Smooth muscle cell (in vitro differentiated cells): ENCODE measurements at regions not wholly inside any gene's neighbourhood (a gene's known extent, or its start where the extent isn't known, plus 50 kb on each side); places are given as distances from the start of the nearest gene placed in this dataset.

ENCODE experiments used
- DNase-seq: peaks from one replicate; lab custom pipeline; 2025; ENCODE audit not compliant: unreplicated experiment; lab: John Stamatoyannopoulos, UW
- H2AFZ ChIP-seq: fragments of 200-600 bp; sonication (generic); 2 replicates; pipeline ENCODE4 v1.6.0; 2016; ENCODE audit warnings: antibody characterized with exemption, low read depth, mild to moderate bottlenecking
- H3F3A ChIP-seq: fragments of 200-600 bp; sonication (generic); 2 replicates; pipeline ENCODE4 v1.6.0; 2017; ENCODE audit warnings: antibody characterized with exemption, low read depth
- H3K27ac ChIP-seq: fragments of 200-600 bp; sonication (generic); 2 replicates; pipeline ENCODE4 v1.5.1; 2016; ENCODE audit warnings: low read depth, mild to moderate bottlenecking
- H3K27me3 ChIP-seq: fragments of 200-600 bp; sonication (generic); 2 replicates; pipeline ENCODE4 v1.6.1; 2016; ENCODE audit warnings: low read depth, mild to moderate bottlenecking
- H3K36me3 ChIP-seq: fragments of 200-600 bp; sonication (generic); 2 replicates; pipeline ENCODE4 v1.5.1; 2016; ENCODE audit warnings: low read depth
- H3K4me1 ChIP-seq: fragments of 200-600 bp; sonication (generic); 2 replicates; pipeline ENCODE4 v1.5.1; 2016; ENCODE audit warnings: low read depth
- H3K4me2 ChIP-seq: fragments of 200-600 bp; sonication (generic); 2 replicates; pipeline ENCODE4 v1.6.0; 2016; ENCODE audit warnings: mild to moderate bottlenecking
- H3K4me3 ChIP-seq: fragments of 200-600 bp; sonication (generic); 2 replicates; pipeline ENCODE4 v1.5.1; 2016; ENCODE audit warnings: mild to moderate bottlenecking
- H3K79me2 ChIP-seq: fragments of 200-600 bp; sonication (generic); 2 replicates; pipeline ENCODE4 v1.6.0; 2016; ENCODE audit warnings: low read depth, mild to moderate bottlenecking
- H3K9ac ChIP-seq: fragments of 200-600 bp; sonication (generic); 2 replicates; pipeline ENCODE4 v1.6.0; 2016; ENCODE audit warnings: low read depth
- H3K9me3 ChIP-seq: fragments of 200-600 bp; sonication (generic); replicated peaks from 2 replicates; pipeline ENCODE4 v1.5.1; 2016; ENCODE audit warnings: low read depth
- H4K20me1 ChIP-seq: fragments of 200-600 bp; sonication (generic); 2 replicates; pipeline ENCODE4 v1.6.0; 2016; ENCODE audit warnings: low read depth
- WGBS: methylation state at CpG from one replicate; pipeline ENCODE4 v1.1.7; 2016; ENCODE audit warnings: low lambda C conversion rate; 5-methylcytosine and 5-hydroxymethylcytosine counted together
- TF ChIP-seq, protein P1 (sequence below): fragments of 200-600 bp; sonication (generic); IDR thresholded peaks from 2 replicates; pipeline ENCODE4 v1.5.1; 2017; ENCODE audit warnings: borderline replicate concordance, mild to moderate bottlenecking, antibody characterized with exemption; ENCODE audit not compliant: insufficient read depth, poor library complexity, severe bottlenecking

DNA sequence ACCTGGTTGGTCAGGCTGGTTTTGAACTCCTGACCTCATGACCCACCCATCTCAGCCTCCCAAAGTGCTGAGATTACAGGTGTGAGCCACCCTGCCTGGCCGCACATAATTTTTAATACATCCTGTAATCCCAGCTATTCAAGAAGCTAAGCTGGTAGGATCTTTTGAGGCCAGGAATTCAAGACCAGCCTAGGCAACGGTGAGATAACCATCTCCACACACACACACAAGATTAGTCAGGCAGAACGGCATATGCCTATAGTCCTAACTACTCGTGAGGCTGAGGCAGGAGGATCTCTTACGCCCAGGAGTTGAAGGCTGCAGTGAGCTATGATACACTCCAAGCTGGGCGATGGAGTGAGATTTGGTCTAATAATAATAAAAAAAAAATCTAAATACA is 212.4 kb upstream of the NEIL3 start:
- TF ChIP-seq, protein P1, sequence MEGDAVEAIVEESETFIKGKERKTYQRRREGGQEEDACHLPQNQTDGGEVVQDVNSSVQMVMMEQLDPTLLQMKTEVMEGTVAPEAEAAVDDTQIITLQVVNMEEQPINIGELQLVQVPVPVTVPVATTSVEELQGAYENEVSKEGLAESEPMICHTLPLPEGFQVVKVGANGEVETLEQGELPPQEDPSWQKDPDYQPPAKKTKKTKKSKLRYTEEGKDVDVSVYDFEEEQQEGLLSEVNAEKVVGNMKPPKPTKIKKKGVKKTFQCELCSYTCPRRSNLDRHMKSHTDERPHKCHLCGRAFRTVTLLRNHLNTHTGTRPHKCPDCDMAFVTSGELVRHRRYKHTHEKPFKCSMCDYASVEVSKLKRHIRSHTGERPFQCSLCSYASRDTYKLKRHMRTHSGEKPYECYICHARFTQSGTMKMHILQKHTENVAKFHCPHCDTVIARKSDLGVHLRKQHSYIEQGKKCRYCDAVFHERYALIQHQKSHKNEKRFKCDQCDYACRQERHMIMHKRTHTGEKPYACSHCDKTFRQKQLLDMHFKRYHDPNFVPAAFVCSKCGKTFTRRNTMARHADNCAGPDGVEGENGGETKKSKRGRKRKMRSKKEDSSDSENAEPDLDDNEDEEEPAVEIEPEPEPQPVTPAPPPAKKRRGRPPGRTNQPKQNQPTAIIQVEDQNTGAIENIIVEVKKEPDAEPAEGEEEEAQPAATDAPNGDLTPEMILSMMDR: no peak
- Histone ChIP-seq H3K27me3 (no peaks in the 10 kb centered on the region), H3K4me1 (no peaks in the 10 kb centered on the region), H3K36me3 (no peaks in the 10 kb centered on the region), H4K20me1 (no peaks in the 10 kb centered on the region), H3K4me3 (no peak overlapping the region), H3K9me3 (no peaks in the 10 kb centered on the region), H3K27ac (no peak overlapping the region), H2AFZ (no peak overlapping the region), H3F3A (no peaks in the 10 kb centered on the region), H3K79me2 (no peaks in the 10 kb centered on the region), H3K4me2 (no peak overlapping the region), H3K9ac (no peak overlapping the region)
- DNase-seq: no peak
- 89% methylated on average over 6 of the region's 6 CpGs for WGBS

DNA sequence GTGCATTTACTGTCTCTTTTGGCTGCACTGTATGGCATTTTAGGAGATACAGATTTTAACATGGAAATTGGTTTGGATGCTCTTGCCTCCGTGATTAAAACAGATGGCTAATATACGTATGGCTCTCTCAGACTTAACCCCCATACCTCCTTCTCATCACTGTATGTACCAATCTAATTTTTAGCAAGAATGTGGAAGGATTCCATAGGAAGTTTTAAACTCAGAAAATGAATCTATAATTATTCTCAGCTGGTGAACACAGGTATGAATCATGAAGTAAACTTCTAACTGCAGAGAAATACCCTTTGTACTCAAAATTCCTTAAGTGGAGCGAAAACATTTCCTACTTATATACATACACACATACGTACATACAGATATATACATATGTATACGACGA is 210.5 kb upstream of the NEIL3 start:
- H2AFZ ChIP-seq: no peak overlapping the region
- H3K79me2 ChIP-seq: no peaks in the 10 kb centered on the region
- no peak overlapping the region for H3K4me3 ChIP-seq
- no peak overlapping the region for H3K27ac ChIP-seq
- TF ChIP-seq, protein P1: no peak
- no peak overlapping the region for H3K4me2 ChIP-seq
- no peaks in the 10 kb centered on the region for H3K36me3 ChIP-seq
- H3K9me3 ChIP-seq: no peaks in the 10 kb centered on the region
- H3K27me3 ChIP-seq: no peaks in the 10 kb centered on the region
- no peaks in the 10 kb centered on the region for H3K4me1 ChIP-seq
- no peak for DNase-seq
- H3K9ac ChIP-seq: no peak overlapping the region
- no peaks in the 10 kb centered on the region for H4K20me1 ChIP-seq
- WGBS: 92% methylated on average over 6 of the region's 6 CpGs
- H3F3A ChIP-seq: no peaks in the 10 kb centered on the region

DNA sequence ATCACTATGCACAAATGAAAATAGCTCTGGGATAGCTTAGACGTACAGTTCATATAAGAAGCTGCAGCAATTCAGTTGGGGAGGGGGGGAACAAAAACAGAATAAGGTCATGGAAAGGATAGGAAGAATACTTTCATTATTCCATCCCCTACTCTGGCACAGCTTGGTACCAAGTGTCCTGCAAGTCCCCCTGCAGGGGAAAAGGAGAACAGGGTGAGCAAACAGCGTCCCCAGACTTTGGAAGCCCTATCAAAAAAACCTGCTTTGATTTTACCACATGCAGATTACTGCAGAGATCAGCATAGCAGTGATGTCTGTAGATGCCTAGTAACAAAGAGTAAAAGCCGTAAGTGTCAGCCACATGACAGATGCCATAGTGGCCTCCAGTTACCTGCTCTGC is 209.4 kb upstream of the NEIL3 start:
- Histone ChIP-seq H3K27me3 (no peaks in the 10 kb centered on the region), H3K4me1 (no peaks in the 10 kb centered on the region), H3K4me2 (no peak overlapping the region), H3K36me3 (no peaks in the 10 kb centered on the region), H3K9me3 (no peaks in the 10 kb centered on the region), H3K27ac (no peak overlapping the region), H2AFZ (no peak overlapping the region), H3K4me3 (no peak overlapping the region), H3K9ac (no peak overlapping the region), H4K20me1 (no peaks in the 10 kb centered on the region), H3K79me2 (no peaks in the 10 kb centered on the region), H3F3A (no peaks in the 10 kb centered on the region)
- TF ChIP-seq, protein P1: no peak
- 90% methylated on average over 3 of the region's 3 CpGs for WGBS
- no peak for DNase-seq

DNA sequence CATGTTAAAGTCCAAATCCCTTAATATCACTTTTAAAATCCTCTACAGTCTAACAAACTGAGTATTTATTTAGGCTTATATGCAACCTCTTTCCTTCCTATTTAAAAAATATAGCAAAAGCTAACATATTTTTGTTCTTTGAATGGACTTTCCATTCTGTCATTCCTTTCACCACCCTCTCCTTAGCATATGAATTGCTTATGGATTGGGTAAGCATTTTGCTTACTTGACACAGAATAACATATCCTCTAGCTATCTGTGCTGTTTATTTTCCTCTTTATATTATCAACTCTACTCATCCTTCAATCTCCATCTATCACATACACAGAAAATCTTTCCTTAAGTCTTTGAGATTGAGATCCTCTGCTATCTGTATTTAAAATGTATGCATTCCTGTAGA is 206.1 kb upstream of the NEIL3 start:
- Histone ChIP-seq H3K4me1 (no peaks in the 10 kb centered on the region), H3K79me2 (no peaks in the 10 kb centered on the region), H2AFZ (no peak overlapping the region), H3K9me3 (no peaks in the 10 kb centered on the region), H3K36me3 (no peaks in the 10 kb centered on the region), H3F3A (no peaks in the 10 kb centered on the region), H3K4me3 (no peak overlapping the region), H4K20me1 (no peaks in the 10 kb centered on the region), H3K27ac (no peak overlapping the region), H3K9ac (no peak overlapping the region), H3K27me3 (no peaks in the 10 kb centered on the region), H3K4me2 (no peak overlapping the region)
- no peak for DNase-seq
- TF ChIP-seq, protein P1: no peak
